Common myeloid progenitor, CD34-positive (primary cell): ENCODE measurements at regions not wholly inside any gene's neighbourhood (a gene's known extent, or its start where the extent isn't known, plus 50 kb on each side); places are given as distances from the start of the nearest gene placed in this dataset.

Experiments used
- CTCF ChIA-PET: fragments of 350-600 bp; sonication (Branson Sonifier 250); formaldehyde crosslinking; loops from one replicate; lab custom pipeline; 2021; ENCODE audit warnings: antibody characterized with exemption; lab: Charles Lee
- POLR2A ChIA-PET: fragments of 350-600 bp; sonication (Branson Sonifier 250); formaldehyde crosslinking; loops from one replicate; lab custom pipeline; 2021; ENCODE audit warnings: antibody characterized with exemption; lab: Charles Lee
- DNase-seq, 3 donors: peaks; one replicate each; pipeline versions ENCODE4 v3.0.0 to v3.0.0-alpha.2; 2013
- H3K27ac ChIP-seq, 2 experiments: 1 replicate in 1 of 2; 2 replicates in 1 of 2; pipeline ENCODE4 v1.7.0; 2013; ENCODE audit warnings: inconsistent platforms in 2 of 2, low read length in 2 of 2, mild to moderate bottlenecking in 2 of 2, low read depth in 1 of 2, moderate library complexity in 1 of 2; ENCODE audit not compliant: severe bottlenecking in 2 of 2, insufficient read depth in 1 of 2, poor library complexity in 1 of 2
- H3K27me3 ChIP-seq, 5 experiments: replicated peaks in 2 of 5; 1 replicate in 3 of 5; 2 replicates in 2 of 5; pipeline versions ENCODE4 v1.6.1 to v1.7.0; 2013; ENCODE audit warnings: low read length in 4 of 5, mild to moderate bottlenecking in 2 of 5, moderate library complexity in 2 of 5, inconsistent platforms in 1 of 5; ENCODE audit not compliant: insufficient read depth in 5 of 5, control insufficient read depth in 4 of 5
- H3K36me3 ChIP-seq, 4 experiments: 1 replicate in 2 of 4; 2 replicates in 2 of 4; pipeline versions ENCODE4 v1.6.1 to v1.7.0; 2013; ENCODE audit warnings: low read length in 3 of 4, control low read depth in 1 of 4, mild to moderate bottlenecking in 1 of 4; ENCODE audit not compliant: control insufficient read depth in 4 of 4, insufficient read depth in 4 of 4
- H3K4me1 ChIP-seq, 4 experiments: 1 replicate in 3 of 4; 2 replicates in 1 of 4; pipeline versions ENCODE4 v1.6.1 to v1.7.1; 2013; ENCODE audit warnings: low read length in 3 of 4, mild to moderate bottlenecking in 3 of 4, control low read depth in 1 of 4, inconsistent platforms in 1 of 4, moderate library complexity in 1 of 4; ENCODE audit not compliant: control insufficient read depth in 4 of 4, insufficient read depth in 4 of 4; ENCODE audit errors: control extremely low read depth in 1 of 4
- H3K4me3 ChIP-seq, 7 experiments: 1 replicate in 4 of 7; 2 replicates in 3 of 7; pipeline versions ENCODE4 v1.5.1 to v1.7.0; 2013; ENCODE audit warnings: mild to moderate bottlenecking in 7 of 7, low read length in 6 of 7, moderate library complexity in 6 of 7, inconsistent platforms in 2 of 7, low read depth in 2 of 7, control low read depth in 1 of 7; ENCODE audit not compliant: insufficient read depth in 4 of 7, control insufficient read depth in 1 of 7; ENCODE audit errors: extremely low read depth in 1 of 7
- H3K9me3 ChIP-seq, 5 experiments: 1 replicate in 4 of 5; 2 replicates in 1 of 5; pipeline versions ENCODE4 v1.6.1 to v1.7.1; 2013; ENCODE audit warnings: low read length in 4 of 5, mild to moderate bottlenecking in 2 of 5, inconsistent platforms in 1 of 5, low read depth in 1 of 5, moderate library complexity in 1 of 5; ENCODE audit not compliant: control insufficient read depth in 4 of 5, insufficient read depth in 2 of 5; ENCODE audit errors: control extremely low read depth in 1 of 5
- WGBS: methylation state at CpG from one replicate; pipeline ENCODE4 v1.1.5; 2013; ENCODE audit not compliant: insufficient coverage; 5-methylcytosine and 5-hydroxymethylcytosine counted together

DNA sequence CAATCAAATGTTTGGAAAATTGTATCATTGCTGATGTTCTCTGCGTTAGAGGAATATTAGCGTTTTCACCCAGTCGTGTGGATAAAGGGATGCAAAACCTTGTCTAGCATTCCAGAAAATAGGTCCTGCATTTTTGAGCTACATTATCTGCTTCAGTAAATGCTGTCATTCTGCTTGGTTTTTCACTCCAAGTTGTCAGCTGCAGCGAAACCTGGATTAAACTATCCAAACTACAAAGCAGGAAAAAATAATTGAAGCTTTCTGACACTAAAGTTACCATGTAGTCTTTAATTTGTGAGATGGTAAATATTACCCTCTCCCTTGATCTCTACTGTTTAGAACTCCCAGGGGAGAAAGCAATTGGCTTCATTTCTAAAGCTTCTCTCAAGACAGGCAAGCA is 1795.5 kb upstream of the PRR20A start:
- POLR2A ChIA-PET = no interaction called here
- no peaks in the 10 kb centered on the region for H3K27me3 ChIP-seq
- no peaks in the 10 kb centered on the region for H3K9me3 ChIP-seq
- no peak overlapping the region for H3K4me3 ChIP-seq
- CTCF ChIA-PET = no interaction called here
- no peak for DNase-seq
- no peak overlapping the region for H3K27ac ChIP-seq
- H3K36me3 ChIP-seq = no peaks in the 10 kb centered on the region
- H3K4me1 ChIP-seq = no peaks in the 10 kb centered on the region
- WGBS = 93% methylated on average over 3 of the region's 4 CpGs

DNA sequence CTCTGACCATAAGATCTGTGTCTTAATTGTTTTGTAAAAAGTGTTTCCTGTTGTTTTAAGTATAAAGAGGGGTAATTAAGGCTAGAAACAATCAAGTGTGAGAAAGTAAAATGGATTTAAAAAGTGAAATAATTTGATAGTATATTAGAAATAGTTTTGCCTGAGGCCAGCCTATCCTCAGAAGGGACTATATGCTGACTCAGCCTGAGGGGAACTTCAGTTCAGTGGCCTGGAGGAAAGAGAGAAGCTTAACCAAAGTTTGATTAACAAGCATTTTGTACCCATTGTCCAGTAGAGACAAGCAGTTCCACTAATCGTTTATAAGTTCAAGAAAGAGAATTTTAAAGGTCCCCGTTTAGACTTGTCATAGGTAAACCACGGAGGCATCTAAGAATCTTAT is 1793.2 kb upstream of the PRR20A start:
- ChIA-PET POLR2A (no interaction called here), CTCF (no interaction called here)
- no peaks in the 10 kb centered on the region for H3K9me3 ChIP-seq
- H3K36me3 ChIP-seq = no peaks in the 10 kb centered on the region
- H3K4me3 ChIP-seq = no peak overlapping the region
- no peaks in the 10 kb centered on the region for H3K4me1 ChIP-seq
- no peaks in the 10 kb centered on the region for H3K27me3 ChIP-seq
- DNase-seq = no peak
- H3K27ac ChIP-seq = no peak overlapping the region
- 100% methylated on average over 2 of the region's 3 CpGs for WGBS

DNA sequence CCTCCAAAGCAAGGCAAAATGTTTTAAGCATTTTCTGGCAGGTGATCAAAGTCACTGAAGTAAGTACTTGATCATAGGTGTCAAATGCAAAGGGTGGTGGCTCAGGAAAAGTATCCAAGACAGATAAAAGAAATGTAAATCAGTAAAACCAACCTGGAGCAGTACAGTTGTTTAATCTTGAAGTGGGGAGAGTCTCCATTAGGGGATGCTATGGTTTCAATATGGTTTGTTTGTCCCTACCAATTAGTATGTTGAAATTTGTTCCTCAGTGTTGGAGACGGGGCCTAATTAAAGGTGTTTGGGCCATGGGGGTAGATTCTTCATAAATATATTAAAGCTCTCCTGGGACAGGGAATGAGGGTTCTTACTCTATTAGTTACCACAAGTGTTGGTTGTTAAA is 1781.7 kb upstream of the PRR20A start:
- H3K4me1 ChIP-seq = no peaks in the 10 kb centered on the region
- H3K36me3 ChIP-seq = no peaks in the 10 kb centered on the region
- ChIA-PET POLR2A (no interaction called here), CTCF (no interaction called here)
- no peaks in the 10 kb centered on the region for H3K27me3 ChIP-seq
- no peak overlapping the region for H3K4me3 ChIP-seq
- no CpG with 5 or more reads among the region's 1 CpG for WGBS
- H3K9me3 ChIP-seq = no peaks in the 10 kb centered on the region
- H3K27ac ChIP-seq = no peak overlapping the region
- DNase-seq = no peak

DNA sequence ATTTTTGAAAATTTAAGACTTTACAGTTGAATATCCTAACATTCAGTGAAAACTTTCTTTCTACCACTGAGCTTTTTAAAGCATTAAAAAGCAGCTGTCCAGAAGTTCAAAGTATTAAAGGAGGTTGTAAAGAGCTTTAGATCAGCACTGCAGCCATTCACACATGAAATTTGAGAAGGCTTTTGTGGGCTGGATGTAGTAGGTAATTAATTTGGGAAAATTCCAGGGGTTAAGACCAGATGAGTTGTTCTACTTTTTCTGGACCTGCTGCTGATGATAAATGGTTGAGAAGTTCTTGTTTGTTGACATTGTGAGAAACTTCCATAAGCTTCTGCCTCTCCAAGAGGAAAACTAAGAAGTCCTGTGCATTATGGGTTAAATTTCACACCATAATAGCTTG is 1779.6 kb upstream of the PRR20A start:
- H3K4me3 ChIP-seq = no peak overlapping the region
- CTCF ChIA-PET = no interaction called here
- POLR2A ChIA-PET = no interaction called here
- H3K36me3 ChIP-seq = no peaks in the 10 kb centered on the region
- no peaks in the 10 kb centered on the region for H3K9me3 ChIP-seq
- no peaks in the 10 kb centered on the region for H3K27me3 ChIP-seq
- no peak overlapping the region for H3K27ac ChIP-seq
- no peak for DNase-seq
- no peaks in the 10 kb centered on the region for H3K4me1 ChIP-seq

DNA sequence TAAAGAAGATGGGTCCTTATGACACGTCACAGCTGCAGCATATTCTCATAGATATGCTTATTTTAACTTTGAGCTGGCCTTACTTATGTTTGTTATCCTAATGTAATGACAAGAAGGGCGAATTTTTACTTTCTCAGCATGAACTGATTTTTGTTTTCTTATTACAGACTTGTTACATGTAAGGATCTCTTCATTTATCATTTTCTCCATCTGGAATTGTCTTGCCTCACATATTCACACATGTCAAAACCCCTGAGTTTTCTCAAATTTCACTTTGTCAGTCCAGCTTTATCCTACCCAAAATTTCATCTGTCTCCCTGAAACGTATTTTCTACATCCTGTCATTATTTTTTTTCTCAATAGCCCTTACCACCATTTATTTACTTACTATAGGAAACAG is 1774.0 kb upstream of the PRR20A start:
- POLR2A ChIA-PET = no interaction called here

DNA sequence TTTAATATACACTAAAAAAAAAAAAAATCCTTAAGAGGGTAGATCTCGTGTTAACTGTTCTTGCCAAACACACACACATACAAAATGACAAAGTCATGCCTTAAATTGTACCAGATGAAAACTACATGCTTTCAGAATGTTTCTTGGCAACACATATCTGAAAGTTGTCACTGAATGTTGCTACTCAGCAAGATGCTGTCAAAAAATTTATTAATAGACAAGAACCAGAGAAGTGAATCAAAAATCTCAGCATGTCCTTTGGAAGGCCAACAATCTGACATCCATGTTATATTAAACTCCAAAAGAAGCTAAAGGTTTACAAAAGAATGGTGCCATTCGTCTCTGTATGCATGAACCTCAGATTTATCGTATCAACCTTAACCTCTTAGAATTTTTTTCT is 1746.2 kb upstream of the PRR20A start:
- 100% methylated on average over 1 of the region's 3 CpGs for WGBS
- ChIA-PET POLR2A (no interaction called here), CTCF (no interaction called here)
- no peaks in the 10 kb centered on the region for H3K36me3 ChIP-seq
- H3K27me3 ChIP-seq = no peaks in the 10 kb centered on the region
- no peaks in the 10 kb centered on the region for H3K4me1 ChIP-seq
- H3K9me3 ChIP-seq = no peaks in the 10 kb centered on the region
- no peak overlapping the region for H3K4me3 ChIP-seq
- DNase-seq = no peak
- no peak overlapping the region for H3K27ac ChIP-seq

More for the DNA sequence above, 1774.0 kb upstream of the PRR20A start:
- Histone ChIP-seq H3K27me3 (no peaks in the 10 kb centered on the region), H3K27ac (no peak overlapping the region), H3K36me3 (no peaks in the 10 kb centered on the region), H3K9me3 (no peaks in the 10 kb centered on the region), H3K4me3 (no peak overlapping the region), H3K4me1 (no peaks in the 10 kb centered on the region)
- DNase-seq = no peak
- CTCF ChIA-PET = no interaction called here
- WGBS = no CpG with 5 or more reads among the region's 3 CpGs

DNA sequence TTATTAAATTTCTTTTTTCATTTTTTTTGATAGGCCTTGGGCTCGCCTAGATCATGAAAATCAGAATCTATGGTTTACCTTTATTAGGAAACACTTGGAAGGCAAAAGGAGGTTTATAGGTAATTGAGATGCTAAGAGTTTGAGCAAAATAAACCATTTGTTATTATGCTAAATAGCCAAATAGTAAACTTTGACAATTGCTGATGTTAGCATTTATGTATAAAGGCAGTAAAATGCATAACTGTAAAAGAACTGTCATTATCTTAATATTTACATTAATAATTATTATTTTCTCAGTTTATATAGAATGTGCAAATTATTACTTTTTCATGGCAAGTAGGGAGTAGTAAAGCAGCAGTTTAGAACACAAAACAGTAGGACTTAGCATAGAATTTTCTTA is 1737.8 kb upstream of the PRR20A start:
- Histone ChIP-seq H3K36me3 (no peaks in the 10 kb centered on the region), H3K9me3 (no peaks in the 10 kb centered on the region), H3K4me1 (no peaks in the 10 kb centered on the region), H3K27ac (no peak overlapping the region), H3K4me3 (no peak overlapping the region), H3K27me3 (no peaks in the 10 kb centered on the region)
- ChIA-PET CTCF (no interaction called here), POLR2A (no interaction called here)
- no peak for DNase-seq
- no CpG with 5 or more reads among the region's 1 CpG for WGBS
